Activated CD4-positive, alpha-beta T cell treated with anti-CD3 and anti-CD28 coated beads, Interleukin-2, Interleukin-6, amounts not matched to agents 100 ng/mL and 50 ng/mL, durations not matched to agents 16 hours and 8 hours (primary cell): ENCODE measurements at regions not wholly inside any gene's neighbourhood (a gene's known extent, or its start where the extent isn't known, plus 50 kb on each side); places are given as distances from the start of the nearest gene placed in this dataset.
"Not testable (repeated sequence)": the region's sequence is repeated elsewhere in the genome, so short reads cannot be mapped to it uniquely, and the experiment has no call there.

Experiments
- DNase-seq: peaks from one replicate; pipeline ENCODE4 v3.0.0-alpha.2; 2020

DNA sequence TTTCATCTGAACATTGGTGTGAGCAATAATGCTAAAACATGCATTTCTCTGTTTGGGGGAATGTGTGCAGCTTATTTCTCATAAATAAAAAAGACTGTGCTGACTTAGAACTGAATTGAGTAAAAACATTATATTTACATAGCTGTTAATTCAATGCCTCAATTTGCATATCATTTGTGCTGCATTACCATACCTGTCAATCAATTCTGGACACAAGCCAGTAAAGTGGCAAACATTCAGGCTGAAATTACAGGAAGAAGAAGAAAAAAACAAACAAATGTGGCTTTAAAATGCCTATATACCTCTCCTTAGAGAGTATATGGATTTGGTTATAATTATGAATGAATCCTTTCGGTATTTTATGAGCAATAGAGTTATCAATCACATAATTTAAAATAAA is 380.1 kb upstream of the GBE1 start:
- no peak for DNase-seq

DNA sequence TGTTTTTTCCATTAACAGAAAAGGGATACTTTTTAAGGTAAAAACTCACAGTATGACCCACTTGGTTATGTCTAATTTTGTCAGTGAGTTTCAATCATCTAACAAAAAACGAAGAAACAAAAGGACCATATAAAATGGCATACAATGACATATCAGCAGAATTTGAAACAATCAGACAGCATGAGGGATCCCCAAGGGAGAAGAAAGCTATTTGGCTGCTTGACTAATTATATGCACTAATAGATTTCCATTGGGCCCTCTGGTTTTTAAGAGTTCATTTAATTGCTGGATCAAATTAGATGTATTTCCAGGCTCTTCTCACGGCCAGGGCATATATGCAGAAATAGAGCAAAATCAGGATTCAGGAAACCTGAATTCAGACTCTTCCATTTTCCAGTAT is 376.4 kb upstream of the GBE1 start:
- DNase-seq, result no peak

DNA sequence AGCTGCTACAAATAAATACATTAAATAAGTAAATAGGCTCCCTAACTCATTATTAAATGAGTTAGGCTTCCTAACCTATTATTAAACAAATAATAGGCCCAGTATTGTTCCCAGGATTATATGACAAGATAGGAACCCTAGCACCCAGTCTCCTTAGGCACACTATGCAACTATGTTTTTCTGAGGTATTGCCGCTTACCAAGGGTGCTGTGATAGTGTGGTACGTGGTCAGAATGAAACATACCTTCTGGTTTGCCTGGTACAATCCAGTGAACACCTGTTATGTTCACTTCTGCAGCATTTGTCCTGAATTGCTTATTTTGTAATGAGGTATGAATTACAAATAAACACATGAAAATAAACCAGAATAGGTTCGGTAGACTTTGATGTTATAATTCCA is 375.6 kb upstream of the GBE1 start:
- no peak for DNase-seq

DNA sequence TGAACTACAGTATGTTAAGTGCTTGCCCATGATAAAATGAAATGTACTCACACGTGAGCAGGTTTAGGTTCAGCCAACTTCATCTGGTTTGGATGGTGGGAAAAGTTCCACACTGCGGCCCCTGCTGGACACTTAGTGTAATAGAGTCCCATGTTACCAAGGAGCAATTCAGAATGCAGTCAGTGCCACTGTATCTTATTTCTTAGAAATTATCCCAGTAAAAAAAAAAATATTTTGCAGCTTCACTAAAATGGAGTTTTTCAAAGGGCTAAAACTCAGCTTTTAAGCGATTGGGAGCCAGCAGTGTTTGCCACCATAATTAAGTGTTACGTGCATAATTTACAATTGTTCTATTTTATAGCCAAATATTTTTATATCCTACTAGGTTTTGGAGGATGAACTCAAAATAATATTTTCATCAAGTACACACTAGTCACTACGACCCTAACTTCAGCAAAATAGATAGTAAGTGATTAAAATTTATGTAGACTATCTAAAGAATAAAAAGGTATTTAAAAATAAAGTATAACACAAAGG is 371.7 kb upstream of the GBE1 start:
- peak; percentile 51 for DNase-seq

DNA sequence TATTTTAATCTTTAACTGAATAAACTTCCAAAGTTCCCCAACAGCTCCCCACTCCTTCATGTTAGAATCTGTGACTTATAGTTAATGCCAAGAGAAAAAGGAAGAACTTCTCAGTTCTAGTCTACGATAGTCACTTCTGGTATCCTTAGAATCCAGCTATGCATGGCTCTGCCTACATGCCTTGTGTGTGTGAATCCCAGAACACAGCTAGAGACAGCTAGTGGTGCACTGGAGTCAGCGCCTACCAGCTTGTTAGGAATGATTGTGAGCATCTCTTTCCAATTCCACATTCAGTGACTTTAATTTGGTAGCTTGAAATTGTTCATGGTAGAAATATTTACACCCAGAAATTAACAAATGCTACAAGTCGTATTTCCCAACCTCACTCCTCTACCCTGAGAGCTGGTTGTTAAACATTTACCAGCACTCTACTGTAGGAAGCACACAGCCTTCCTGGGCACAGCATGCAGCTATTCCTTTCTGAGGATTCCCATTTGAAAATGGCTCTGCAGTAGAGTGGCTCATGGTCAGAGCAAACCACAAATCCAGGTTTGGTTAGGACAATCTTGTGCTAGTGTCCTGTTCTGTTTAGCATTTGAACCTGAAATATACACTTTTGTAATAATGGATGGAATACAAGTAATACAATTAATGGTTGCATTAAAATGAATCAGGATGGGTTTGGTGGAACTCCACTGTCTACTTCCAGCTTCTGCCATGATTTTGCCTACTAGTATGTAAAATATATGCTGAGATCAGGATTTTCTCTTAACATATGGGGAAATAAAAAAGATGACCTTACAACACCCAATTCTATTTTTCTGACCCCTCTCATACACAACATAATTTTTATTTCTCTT is 371.0 kb upstream of the GBE1 start:
- no peak for DNase-seq

DNA sequence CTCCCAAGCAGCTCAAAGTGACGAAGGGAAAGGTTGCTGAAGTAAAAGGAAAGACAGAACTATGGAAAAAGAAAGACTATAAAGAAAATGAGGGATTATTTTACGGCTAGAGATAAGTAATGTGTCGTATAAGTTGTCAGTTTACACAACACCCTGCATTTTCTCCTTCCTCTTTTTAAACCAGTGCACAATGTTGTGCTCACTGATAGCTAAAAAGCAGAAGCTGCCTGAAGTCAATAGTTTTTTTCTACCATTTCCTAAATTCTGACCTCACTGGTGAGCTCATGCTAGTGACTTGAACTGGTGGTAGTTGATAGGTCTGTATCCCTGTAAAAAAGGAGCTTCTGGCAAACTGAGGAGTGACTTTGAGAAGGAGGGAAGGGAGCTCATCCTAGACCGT is 368.6 kb upstream of the GBE1 start:
- DNase-seq, result no peak

DNA sequence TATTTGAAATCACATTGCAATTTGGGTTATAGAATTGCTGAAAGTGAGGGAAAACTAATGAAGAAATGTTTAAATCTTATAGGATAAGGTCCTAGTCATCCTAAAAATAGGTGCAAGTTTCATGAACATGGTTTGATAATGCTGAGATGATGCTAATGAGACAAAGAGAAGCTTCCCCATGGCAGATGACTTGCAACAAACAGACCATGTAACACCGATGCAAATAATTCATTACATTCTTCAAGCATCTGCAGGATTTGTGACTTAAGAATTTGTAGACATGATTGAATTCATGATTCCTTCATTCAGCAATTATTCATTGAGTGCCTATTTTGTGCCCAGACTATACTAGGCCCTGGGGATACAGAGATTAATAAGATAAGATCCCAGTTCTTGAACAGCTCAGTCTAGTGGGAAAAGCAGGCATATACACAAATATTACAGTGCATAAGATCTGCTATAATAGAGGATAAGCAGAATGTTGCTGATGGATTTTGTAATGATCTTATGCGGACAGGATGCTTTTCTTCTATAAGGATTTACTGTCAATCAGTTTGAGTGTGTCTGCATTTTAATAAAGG is 367.9 kb upstream of the GBE1 start:
- no peak for DNase-seq

DNA sequence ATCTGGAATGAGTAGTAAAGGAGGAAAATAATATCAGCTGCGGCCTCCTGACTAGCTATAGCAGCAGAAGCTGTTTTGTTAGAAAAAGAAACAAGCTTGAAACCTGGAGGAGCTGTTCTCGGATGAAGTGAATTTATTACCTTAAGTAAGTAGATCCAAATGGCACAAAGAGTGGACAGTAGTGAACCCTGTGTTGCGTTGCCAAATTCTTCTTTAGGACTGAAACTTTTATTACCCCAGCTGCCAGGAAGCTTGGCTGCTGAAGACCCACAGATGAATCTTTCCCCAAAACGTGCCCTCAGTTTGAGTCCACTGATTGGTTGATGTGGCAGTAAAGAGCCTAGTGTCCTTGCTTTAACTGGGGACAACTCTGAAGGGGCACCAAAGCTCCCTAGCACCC is 366.8 kb upstream of the GBE1 start:
- no peak for DNase-seq

DNA sequence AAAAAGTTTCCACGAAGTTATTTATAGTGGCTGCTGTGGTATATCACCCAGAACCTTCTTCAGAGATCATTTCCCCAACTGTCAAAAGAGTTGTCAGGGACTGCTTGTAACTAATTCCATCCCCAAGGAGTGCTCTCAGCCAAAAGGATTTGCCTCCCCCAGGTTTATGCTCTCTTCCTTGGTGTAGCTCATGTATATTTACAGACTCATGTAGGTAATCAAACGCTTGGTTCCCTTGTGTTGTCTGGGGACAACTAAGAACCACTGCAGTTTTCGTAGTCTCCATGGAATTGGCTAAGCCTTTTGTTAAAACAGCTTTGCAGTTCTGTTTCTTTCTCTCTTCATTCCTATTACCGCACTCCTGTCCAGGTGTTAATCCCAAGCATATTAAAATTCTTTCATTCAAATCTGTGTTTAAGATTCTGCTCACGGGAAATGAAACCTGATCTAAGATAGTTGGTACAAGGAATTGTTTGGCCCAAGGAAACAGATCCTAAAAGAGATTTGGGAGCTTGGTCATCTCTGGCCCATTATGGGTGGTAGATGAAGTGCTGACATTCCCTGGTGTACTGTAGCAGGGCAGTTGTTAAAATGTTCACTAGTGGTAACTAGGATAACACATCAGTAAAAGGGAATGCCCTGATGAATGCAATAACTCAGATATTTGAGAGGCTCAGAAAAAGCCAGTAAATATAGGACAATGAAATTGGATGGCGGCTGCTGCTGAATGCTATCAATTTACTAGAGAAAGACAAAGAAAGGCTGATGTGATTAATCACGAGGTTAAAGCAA is 361.3 kb upstream of the GBE1 start:
- no peak for DNase-seq

DNA sequence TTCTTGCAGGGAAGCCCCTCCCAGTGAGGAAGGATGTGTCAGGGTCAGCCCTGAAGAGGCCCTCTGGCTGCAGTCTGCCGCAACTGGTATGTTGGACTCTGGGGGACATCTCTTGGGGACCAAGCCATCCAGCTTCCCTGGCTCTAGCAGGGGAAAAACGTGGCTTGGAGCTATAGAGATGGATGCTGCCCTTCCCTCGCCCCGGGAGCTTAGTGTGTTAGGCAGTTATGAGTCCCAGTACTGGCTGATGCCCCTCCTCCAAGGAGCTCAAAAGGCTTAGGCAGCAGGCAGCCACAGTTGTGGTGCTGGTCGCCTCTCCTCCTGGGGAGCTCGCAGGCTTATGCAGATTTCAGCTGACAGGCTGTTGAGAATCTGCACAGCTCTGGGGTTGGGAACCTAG is 353.1 kb upstream of the GBE1 start:
- no peak for DNase-seq

DNA sequence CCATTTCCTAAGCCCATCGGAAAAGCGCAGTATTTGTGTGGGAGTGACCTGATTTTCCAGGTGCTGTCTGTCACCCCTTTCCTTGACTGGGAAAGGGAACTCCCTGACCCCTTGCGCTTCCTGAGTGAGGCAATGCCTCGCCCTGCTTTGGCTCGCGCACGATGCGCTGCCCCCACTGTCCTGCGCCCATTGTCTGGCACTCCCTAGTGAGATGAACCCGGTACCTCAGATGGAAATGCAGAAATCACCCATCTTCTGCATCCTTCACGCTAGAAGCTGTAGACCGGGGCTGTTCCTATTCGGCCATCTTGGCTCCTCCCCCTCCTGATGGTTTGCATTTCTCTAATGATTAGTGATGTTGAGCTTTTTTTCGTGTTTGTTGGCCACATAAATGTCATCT is 349.3 kb upstream of the GBE1 start:
- DNase-seq, result not testable (repeated sequence)

DNA sequence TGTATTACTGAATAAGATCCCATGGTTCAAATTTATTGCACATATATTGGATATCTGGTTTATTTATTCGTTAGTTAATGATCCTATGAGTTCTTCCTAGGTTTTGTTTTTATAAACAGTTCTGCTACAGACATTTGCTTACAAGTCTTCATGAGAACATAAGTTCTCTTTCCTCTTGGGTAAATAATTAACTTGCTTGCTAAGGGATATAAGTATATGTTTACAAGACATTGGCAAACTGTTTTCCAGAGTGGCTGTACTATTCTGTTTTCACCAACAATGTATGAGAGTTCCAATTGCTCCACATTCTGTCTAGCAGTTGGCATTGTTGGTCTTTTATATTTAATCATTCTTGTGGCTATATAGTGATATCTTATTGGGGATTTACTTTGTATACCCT is 341.8 kb upstream of the GBE1 start:
- no peak for DNase-seq

DNA sequence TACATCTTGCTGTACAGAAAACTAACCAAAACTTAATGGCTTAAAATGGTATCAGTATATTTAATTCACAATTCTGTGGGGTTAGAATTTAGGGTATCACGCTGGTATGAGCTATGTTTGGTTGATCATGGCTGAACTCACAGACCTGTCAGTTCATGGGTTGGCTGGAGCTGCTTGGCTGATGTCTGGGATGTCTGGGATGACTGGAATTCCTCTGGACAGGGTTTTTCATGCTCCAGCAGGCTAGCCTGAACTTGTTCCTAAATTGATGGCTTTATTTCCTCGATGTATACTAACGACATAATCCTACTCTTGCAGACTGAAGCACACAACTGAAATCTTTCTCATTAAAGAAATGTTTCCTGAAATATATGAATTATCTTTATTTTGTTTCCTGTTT is 338.9 kb upstream of the GBE1 start:
- no peak for DNase-seq

DNA sequence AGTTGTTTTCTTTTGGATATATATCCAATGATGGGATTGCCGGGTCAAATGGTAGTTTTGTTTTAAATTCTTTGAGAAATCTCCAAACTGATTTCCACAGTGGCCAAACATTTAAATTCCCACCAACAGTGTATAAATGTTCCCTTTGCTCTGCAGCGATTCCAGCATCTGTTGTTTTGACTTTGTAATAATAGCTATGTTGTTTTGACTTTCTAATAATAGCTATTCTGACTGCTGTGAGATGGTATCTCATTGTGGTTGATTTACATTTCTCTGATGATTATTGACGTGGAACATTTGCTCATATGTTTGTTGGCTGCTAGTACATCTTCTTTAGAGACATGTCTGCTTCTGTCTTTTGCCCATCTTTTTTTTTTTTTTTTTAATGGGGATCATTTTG is 332.2 kb upstream of the GBE1 start:
- no peak for DNase-seq

DNA sequence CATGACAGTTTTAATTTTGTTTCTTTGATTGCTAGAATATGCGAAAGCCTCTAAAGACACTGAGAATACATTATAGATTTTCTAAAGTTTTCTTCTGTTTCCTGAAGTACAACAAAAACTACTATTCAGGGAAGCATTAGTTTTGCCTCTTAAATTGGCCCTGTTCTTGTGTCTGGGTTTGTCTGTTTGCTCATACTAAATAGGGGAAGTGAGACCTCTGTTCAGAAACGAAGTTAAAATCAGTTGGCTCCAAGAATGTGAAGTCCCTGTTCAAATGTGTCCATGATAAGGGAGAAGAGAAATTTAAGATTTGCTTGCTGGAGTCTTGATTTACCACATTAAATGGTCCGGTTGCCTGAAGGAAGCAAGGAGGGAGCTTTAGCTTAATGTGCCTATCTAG is 327.3 kb upstream of the GBE1 start:
- DNase-seq, result no peak

DNA sequence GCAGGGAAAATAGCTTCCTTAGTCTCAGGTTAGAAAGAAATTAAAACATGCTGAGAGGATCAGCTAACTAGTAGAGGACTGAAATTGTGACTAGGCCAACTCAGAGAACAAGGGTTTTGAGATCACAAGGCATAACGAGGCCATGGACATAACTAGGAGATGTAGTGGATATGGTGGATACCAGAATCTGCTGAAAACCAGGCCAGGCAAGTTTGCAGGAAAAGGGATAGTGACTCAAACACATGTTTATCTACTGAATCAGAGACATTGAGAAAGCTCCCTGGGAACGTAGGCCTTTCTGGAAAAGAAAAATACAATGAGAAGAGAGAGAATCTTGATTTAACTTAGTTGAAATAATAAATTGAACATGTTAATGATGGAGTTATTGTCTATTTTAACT is 326.5 kb upstream of the GBE1 start:
- no peak for DNase-seq

DNA sequence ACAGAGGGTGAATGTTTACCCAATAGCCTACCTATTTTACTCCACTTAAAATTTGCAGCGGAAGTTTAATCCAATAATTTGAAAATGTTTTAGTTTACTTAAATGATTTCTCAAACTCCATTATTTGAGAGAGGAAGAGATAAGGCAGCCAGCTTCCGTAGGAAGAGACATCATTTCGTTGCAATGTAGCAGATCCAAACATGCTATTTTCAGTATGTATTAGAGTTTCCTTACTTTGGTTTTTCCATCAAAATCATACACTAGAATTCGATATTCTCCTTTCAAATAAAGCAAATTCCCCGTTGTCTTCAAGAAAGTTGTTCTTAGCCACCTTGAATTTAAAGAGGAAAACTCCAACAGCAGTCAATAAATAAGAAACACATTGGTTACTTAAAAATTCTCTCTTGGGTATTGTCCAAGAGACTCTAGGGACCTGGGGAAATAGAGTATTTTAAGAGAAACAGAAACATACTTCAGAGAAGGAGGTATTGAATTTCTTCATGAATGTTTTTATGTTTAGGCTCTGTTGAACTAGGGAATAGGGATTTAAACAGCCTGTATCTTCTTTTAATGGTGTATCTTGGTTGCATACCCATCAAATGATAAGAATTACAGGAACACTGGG is 324.5 kb upstream of the GBE1 start:
- no peak for DNase-seq

DNA sequence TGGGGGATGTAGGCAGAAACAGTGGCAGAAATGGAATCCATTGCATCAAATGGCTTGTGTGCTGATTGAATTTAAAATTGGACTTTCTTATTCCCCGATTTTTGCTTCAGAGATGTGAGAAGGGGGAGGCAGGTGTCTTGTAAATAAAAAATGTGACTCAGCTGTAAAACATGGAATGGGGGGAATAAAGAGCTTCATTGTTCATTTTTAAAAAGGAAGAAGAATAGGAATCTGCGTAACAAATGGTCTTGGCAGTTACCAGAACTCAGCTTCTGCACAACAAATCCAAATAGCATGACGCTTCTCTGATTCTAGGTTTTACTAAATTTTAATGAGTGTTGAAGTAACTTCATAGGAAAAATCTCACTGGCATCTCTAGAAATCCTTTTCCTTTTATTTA is 323.9 kb upstream of the GBE1 start:
- DNase-seq, result no peak

DNA sequence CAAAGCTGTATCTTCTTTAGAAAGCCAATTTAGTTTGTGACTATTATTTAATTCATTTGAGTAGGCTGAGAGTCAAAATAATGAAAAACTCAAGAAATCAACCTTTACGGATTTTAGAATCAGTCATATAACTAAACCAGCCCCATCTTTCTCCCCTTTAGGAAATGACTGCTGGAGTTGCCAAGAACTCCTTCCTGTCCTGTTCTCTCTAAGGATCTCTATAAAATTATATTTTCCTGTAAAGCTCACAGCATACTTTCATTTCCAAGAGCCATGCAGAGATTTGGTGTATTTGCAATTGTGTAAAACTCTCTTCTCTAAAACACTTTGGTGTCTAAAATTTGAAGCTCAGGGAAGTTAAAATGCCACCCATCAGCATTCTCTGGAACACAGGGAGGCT is 323.4 kb upstream of the GBE1 start:
- no peak for DNase-seq

DNA sequence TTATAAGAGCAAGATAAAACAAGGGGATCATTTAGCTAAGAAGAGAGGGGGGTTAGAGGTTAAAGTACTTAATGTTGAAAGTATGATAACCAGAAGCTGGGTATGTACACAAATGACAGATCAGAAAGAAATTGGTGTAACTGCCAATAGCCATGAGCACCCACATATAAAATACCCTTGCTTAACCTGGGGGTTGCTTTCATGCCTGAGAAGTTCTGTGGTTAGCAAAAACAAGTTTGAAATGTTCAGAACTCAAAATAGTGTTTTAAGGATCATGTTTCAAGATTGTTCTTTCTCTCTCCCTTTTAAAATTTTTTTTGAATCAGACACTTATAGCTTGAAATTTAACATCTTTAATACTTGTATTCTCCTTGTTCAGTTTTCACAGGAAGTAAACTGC is 321.4 kb upstream of the GBE1 start:
- no peak for DNase-seq

DNA sequence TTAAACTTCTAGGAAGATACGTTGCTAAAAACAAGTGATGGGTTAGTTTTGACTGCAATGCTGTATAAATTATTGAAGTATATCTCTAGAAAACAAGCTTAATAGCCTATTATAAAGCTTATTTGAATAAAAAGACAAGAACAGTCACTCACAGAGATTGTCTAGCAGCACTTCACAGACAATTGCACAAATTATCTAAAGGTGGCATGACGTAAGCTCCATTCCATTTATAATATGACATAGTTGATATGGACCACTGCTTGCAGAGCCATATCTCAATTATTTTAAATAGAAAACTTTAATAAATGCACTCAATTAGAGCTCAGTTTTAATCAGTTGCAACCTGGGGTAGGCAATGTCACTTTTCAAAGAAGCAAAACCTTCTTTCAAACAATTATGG is 319.9 kb upstream of the GBE1 start:
- no peak for DNase-seq

DNA sequence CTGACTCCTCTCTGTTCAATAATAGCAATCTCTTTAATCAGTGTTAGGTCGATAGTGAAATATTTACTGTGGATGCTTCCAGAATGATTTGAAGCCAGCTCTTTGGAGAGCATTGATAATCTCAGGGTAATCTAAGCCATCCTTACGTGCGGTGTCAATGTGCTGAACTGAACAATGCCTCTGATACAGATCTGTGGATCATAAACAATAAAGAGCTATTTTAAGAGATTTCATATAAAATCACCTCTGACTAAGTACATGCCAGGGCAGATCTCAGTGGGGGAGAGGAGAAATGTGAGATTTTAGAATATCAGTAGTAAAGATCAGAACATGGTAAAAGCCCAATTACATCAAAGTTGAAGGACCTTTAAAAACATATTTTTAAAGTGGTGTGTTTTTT is 319.3 kb upstream of the GBE1 start:
- no peak for DNase-seq

DNA sequence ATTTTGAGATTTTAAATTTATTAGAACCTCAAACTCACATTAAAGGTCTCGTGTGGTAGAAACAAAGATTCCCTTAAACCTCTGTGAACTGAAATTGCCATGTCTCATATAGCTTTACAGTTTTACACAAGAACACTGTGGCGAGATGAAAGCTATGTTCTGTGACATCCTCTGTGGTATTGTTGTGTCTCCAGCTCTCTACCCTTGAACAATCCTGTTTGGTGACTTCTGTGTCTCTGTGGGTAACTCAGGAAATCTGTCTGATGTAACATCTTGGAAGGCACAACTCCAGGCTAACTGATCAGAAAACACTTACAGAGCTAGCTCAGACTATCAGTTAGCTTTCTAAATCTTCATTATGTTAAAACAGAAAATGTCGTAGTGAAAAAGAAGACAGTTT is 318.8 kb upstream of the GBE1 start:
- no peak for DNase-seq
